HUES48 (cell line): ENCODE measurements at regions not wholly inside any gene's neighbourhood (a gene's known extent, or its start where the extent isn't known, plus 50 kb on each side); places are given as distances from the start of the nearest gene placed in this dataset.

ENCODE experiments used
- H3K27ac ChIP-seq: one replicate; pipeline ENCODE4 v1.7.0; 2013; ENCODE audit warnings: low read depth, low read length, inconsistent platforms
- H3K27me3 ChIP-seq: 2 replicates; pipeline ENCODE4 v1.6.1; 2013; ENCODE audit warnings: mild to moderate bottlenecking, low read length; ENCODE audit not compliant: control insufficient read depth, insufficient read depth
- H3K36me3 ChIP-seq: 2 replicates; pipeline ENCODE4 v1.6.1; 2013; ENCODE audit warnings: low read length; ENCODE audit not compliant: control insufficient read depth, insufficient read depth
- H3K4me1 ChIP-seq: 2 replicates; pipeline ENCODE4 v1.6.1; 2013; ENCODE audit warnings: mild to moderate bottlenecking, low read length; ENCODE audit not compliant: control insufficient read depth, insufficient read depth
- H3K4me3 ChIP-seq: 2 replicates; pipeline ENCODE4 v1.5.1; 2013; ENCODE audit warnings: mild to moderate bottlenecking, low read depth, low read length
- H3K9ac ChIP-seq: 2 replicates; pipeline ENCODE4 v1.6.1; 2013; ENCODE audit warnings: mild to moderate bottlenecking, low read depth, low read length, moderate library complexity
- H3K9me3 ChIP-seq: 2 replicates; pipeline ENCODE4 v1.6.1; 2013; ENCODE audit warnings: low read length; ENCODE audit not compliant: control insufficient read depth, insufficient read depth

- H3K27ac ChIP-seq: no peak overlapping the region
- H3K9me3 ChIP-seq: peaks cover 3% of the 10 kb centered on the region; the same call in 1 of the 2 replicates
- no peaks in the 10 kb centered on the region for H3K27me3 ChIP-seq
These were observed 1475.8 kb upstream of the TMEM132C start for GRCh38 chr12:126791122-126791521.

GRCh38 chr12:126792411-126792810 lies 1474.6 kb upstream of the TMEM132C start:
- Histone ChIP-seq H3K9ac (no peak overlapping the region), H3K27me3 (no peaks in the 10 kb centered on the region), H3K4me3 (no peak overlapping the region), H3K36me3 (no peaks in the 10 kb centered on the region), H3K9me3 (peaks cover 3% of the 10 kb centered on the region; the same call in 1 of the 2 replicates), H3K27ac (no peak overlapping the region), H3K4me1 (no peaks in the 10 kb centered on the region)

More at GRCh38 chr12:126791122-126791521, 1475.8 kb upstream of the TMEM132C start:
- H3K36me3 ChIP-seq: no peaks in the 10 kb centered on the region
- no peak overlapping the region for H3K9ac ChIP-seq
- no peak overlapping the region for H3K4me3 ChIP-seq
- H3K4me1 ChIP-seq: no peaks in the 10 kb centered on the region

GRCh38 chr12:126797525-126797924 lies 1469.4 kb upstream of the TMEM132C start:
- H3K9me3 ChIP-seq: peaks cover 3% of the 10 kb centered on the region; the same call in 1 of the 2 replicates
- no peaks in the 10 kb centered on the region for H3K4me1 ChIP-seq
- H3K36me3 ChIP-seq: no peaks in the 10 kb centered on the region
- no peak overlapping the region for H3K4me3 ChIP-seq
- no peak overlapping the region for H3K27ac ChIP-seq
- no peak overlapping the region for H3K9ac ChIP-seq
- H3K27me3 ChIP-seq: no peaks in the 10 kb centered on the region

GRCh38 chr12:126798449-126798848 lies 1468.5 kb upstream of the TMEM132C start:
- peaks cover 3% of the 10 kb centered on the region; the same call in 1 of the 2 replicates for H3K9me3 ChIP-seq
- H3K27me3 ChIP-seq: no peaks in the 10 kb centered on the region
- H3K36me3 ChIP-seq: no peaks in the 10 kb centered on the region
- no peak overlapping the region for H3K27ac ChIP-seq
- no peaks in the 10 kb centered on the region for H3K4me1 ChIP-seq
- H3K4me3 ChIP-seq: no peak overlapping the region
- H3K9ac ChIP-seq: no peak overlapping the region

- no peaks in the 10 kb centered on the region for H3K27me3 ChIP-seq
- no peak overlapping the region for H3K4me3 ChIP-seq
- no peak overlapping the region for H3K27ac ChIP-seq
- H3K4me1 ChIP-seq: no peaks in the 10 kb centered on the region
- no peak overlapping the region for H3K9ac ChIP-seq
- no peaks in the 10 kb centered on the region for H3K36me3 ChIP-seq
- H3K9me3 ChIP-seq: no peaks in the 10 kb centered on the region
These were observed 1459.6 kb upstream of the TMEM132C start for GRCh38 chr12:126807312-126807865.

- H3K27ac ChIP-seq: no peak overlapping the region
- no peaks in the 10 kb centered on the region for H3K27me3 ChIP-seq
- H3K9ac ChIP-seq: no peak overlapping the region
- no peaks in the 10 kb centered on the region for H3K9me3 ChIP-seq
- H3K36me3 ChIP-seq: no peaks in the 10 kb centered on the region
- H3K4me3 ChIP-seq: no peak overlapping the region
- no peaks in the 10 kb centered on the region for H3K4me1 ChIP-seq
These were observed 1455.6 kb upstream of the TMEM132C start for GRCh38 chr12:126811391-126811790.

GRCh38 chr12:126819554-126819953 lies 1447.4 kb upstream of the TMEM132C start:
- Histone ChIP-seq H3K4me3 (no peak overlapping the region), H3K9ac (no peak overlapping the region), H3K4me1 (no peaks in the 10 kb centered on the region), H3K36me3 (no peaks in the 10 kb centered on the region), H3K27ac (no peak overlapping the region), H3K27me3 (no peaks in the 10 kb centered on the region), H3K9me3 (peaks cover 26% of the 10 kb centered on the region)

GRCh38 chr12:126830778-126831680 lies 1435.9 kb upstream of the TMEM132C start:
- Histone ChIP-seq H3K4me3 (no peak overlapping the region), H3K27me3 (no peaks in the 10 kb centered on the region; the same call in 1 of the 2 replicates), H3K36me3 (no peaks in the 10 kb centered on the region), H3K27ac (no peak overlapping the region), H3K4me1 (no peaks in the 10 kb centered on the region), H3K9me3 (peaks cover 33% of the 10 kb centered on the region), H3K9ac (no peak overlapping the region)

- H3K27me3 ChIP-seq: no peaks in the 10 kb centered on the region
- H3K27ac ChIP-seq: no peak overlapping the region
- no peaks in the 10 kb centered on the region for H3K36me3 ChIP-seq
- no peaks in the 10 kb centered on the region for H3K4me1 ChIP-seq
- H3K9ac ChIP-seq: no peak overlapping the region
- peaks cover 37% of the 10 kb centered on the region for H3K9me3 ChIP-seq
- no peak overlapping the region for H3K4me3 ChIP-seq
These were observed 1429.3 kb upstream of the TMEM132C start for GRCh38 chr12:126837697-126838096.

GRCh38 chr12:126843915-126844669 lies 1422.9 kb upstream of the TMEM132C start:
- Histone ChIP-seq H3K27me3 (no peaks in the 10 kb centered on the region), H3K4me1 (0 out of 2 replicates have a peak, but pooled peaks cover 11% of the 10 kb centered on the region), H3K4me3 (no peak overlapping the region), H3K27ac (no peak overlapping the region), H3K9ac (no peak overlapping the region), H3K36me3 (no peaks in the 10 kb centered on the region), H3K9me3 (no peaks in the 10 kb centered on the region)
